Gastrocnemius medialis (tissue), 4 donors: ENCODE measurements at regions not wholly inside any gene's neighbourhood (a gene's known extent, or its start where the extent isn't known, plus 50 kb on each side); places are given as distances from the start of the nearest gene placed in this dataset.

Experiments
- ATAC-seq, 2 donors: fragments of 150-250 bp; one replicate each; pipeline ENCODE4 v1.9.1; 2016
- DNase-seq, 2 donors: peaks; one replicate each; pipeline ENCODE4 v3.0.0-alpha.2; 2019
- H3K27ac ChIP-seq, 4 donors: fragments of 200-600 bp; sonication (generic); 1 replicate in 1 of 4; 2 replicates in 3 of 4; pipeline ENCODE4 v1.5.1; 2016 to 2018; ENCODE audit warnings: mild to moderate bottlenecking in 2 of 4, moderate library complexity in 1 of 4
- H3K27me3 ChIP-seq, 3 donors: fragments of 200-600 bp; sonication (generic) in 2 of 3; 1 replicate in 1 of 3; 2 replicates in 2 of 3; pipeline versions ENCODE4 v1.5.1 to v1.6.0; 2016 to 2019; ENCODE audit warnings: mild to moderate bottlenecking in 1 of 3, moderate library complexity in 1 of 3
- H3K36me3 ChIP-seq, 2 donors: fragments of 200-600 bp; sonication (generic) in 1 of 2; one replicate each; pipeline ENCODE4 v1.5.1; 2017 to 2018
- H3K4me1 ChIP-seq, 2 donors: fragments of 200-600 bp; sonication (generic) in 1 of 2; one replicate each; pipeline ENCODE4 v1.5.1; 2016 to 2017; ENCODE audit warnings: mild to moderate bottlenecking in 2 of 2
- H3K4me3 ChIP-seq, 4 donors: fragments of 200-600 bp; sonication (generic) in 3 of 4; 1 replicate in 1 of 4; 2 replicates in 3 of 4; pipeline ENCODE4 v1.5.1; 2016 to 2019; ENCODE audit warnings: mild to moderate bottlenecking in 2 of 4
- H3K9me3 ChIP-seq, 3 donors: fragments of 200-600 bp; sonication (generic) in 2 of 3; 1 replicate in 1 of 3; 2 replicates in 2 of 3; pipeline ENCODE4 v1.5.1; 2016 to 2019
- CTCF ChIP-seq, 5 experiments: fragments of 450-650 bp in 3 of 5; fragments of 200-600 bp in 2 of 5; sonication (generic) in 2 of 5; IDR thresholded peaks in 4 of 5; conservative IDR thresholded peaks in 1 of 5; 1 replicate in 4 of 5; 2 replicates in 1 of 5; pipeline ENCODE4 v1.5.1; 2016 to 2019; ENCODE audit warnings: antibody characterized with exemption in 5 of 5, mild to moderate bottlenecking in 3 of 5, moderate library complexity in 3 of 5
- POLR2A ChIP-seq, 2 donors: fragments of 450-650 bp; IDR thresholded peaks; one replicate each; pipeline ENCODE4 v1.6.1; 2017; ENCODE audit warnings: antibody characterized with exemption in 2 of 2, mild to moderate bottlenecking in 2 of 2, moderate library complexity in 2 of 2
- in situ Hi-C, 4 donors: fragments of 200-750 bp; cut with MboI; loops; one replicate each; pipeline versions ENCODE4 v1.15.0 to v1.8.0; 2017; ENCODE audit warnings: low sequenced_read_pairs in 4 of 4
- intact Hi-C: fragments of 100-400 bp; cut with DNase I; formaldehyde crosslinking; loops from one replicate; pipeline ENCODE4 v1.15.1; 2023; ENCODE audit warnings: low total_unique reads

DNA sequence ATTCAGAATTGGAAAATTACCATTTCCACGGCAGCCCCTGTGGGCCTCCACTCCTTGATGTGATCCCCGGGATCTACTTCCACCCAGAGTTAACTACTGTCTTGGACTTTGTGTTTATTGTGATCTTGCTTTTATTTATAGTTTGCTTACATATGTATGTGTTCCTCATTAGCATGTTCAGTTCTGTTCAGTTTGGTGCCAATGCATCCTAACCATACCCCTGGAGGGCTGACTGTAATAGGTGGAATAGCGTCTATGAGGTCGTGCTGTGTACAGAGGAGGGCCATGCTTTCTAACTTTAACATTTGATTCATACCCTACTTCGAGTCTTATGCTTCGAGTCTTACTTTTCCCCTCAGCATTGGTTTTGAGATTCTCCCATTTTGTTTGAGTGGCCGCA lies 104.3 kb upstream of the SLC24A3 start:
- DNase-seq (no peak), ATAC-seq (no peak)
- H3K4me1 ChIP-seq, result no peaks in the 10 kb centered on the region
- H3K27me3 ChIP-seq, result no peaks in the 10 kb centered on the region
- no peak overlapping the region for H3K4me3 ChIP-seq
- no peak overlapping the region for H3K27ac ChIP-seq
- H3K9me3 ChIP-seq, result no peaks in the 10 kb centered on the region
- intact Hi-C loops, result no loop called here
- TF ChIP-seq CTCF (IDR thresholded peaks at IDR 0.05 in 4 of 5, conservative IDR thresholded peaks at IDR 0.05 in 1 of 5), result no peak
- TF ChIP-seq POLR2A (IDR thresholded peaks at IDR 0.05), result no peak
- H3K36me3 ChIP-seq, result no peaks in the 10 kb centered on the region
- in situ Hi-C loops, result no loop called here

GRCh38 chr20:19110285-19110684 lies 102.2 kb upstream of the SLC24A3 start:
- Histone ChIP-seq H3K4me1 (no peaks in the 10 kb centered on the region), H3K36me3 (no peaks in the 10 kb centered on the region), H3K27ac (no peak overlapping the region), H3K9me3 (no peaks in the 10 kb centered on the region), H3K27me3 (no peaks in the 10 kb centered on the region), H3K4me3 (no peak overlapping the region)
- intact Hi-C loops (no loop called here), in situ Hi-C loops (no loop called here)
- ATAC-seq, result no peak
- DNase-seq, result no peak
- no peak for TF ChIP-seq CTCF (IDR thresholded peaks at IDR 0.05 in 4 of 5, conservative IDR thresholded peaks at IDR 0.05 in 1 of 5)
- no peak for TF ChIP-seq POLR2A (IDR thresholded peaks at IDR 0.05)

DNA sequence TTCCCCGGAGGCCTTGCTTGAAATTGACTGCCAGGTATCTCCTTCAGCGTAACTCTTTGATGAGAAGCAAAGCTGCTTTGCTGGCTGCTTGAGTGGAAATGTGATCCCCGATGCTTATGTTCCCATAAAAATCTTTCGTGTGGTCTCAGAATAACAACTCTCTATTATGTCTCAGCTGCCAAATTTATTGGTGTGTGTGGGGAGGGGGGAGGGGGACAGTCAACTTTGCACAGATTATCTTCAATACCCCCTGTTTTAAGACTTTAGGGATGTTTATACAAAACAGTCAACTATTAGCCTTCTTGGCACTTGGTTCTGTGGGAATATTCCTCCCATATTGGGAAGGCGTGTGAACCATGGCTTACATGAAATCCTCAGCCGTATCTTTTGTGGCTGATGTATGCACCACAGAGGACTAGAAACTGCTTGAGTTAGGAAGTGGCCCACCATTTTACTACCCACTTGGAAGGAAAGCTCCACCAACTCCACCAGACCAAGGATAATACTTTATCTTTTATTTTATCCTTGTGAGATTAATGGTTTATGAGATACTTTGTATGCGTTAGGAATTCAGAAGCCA lies 101.5 kb upstream of the SLC24A3 start:
- no peaks in the 10 kb centered on the region for H3K9me3 ChIP-seq
- intact Hi-C loops, result no loop called here
- no peak overlapping the region for H3K27ac ChIP-seq
- H3K27me3 ChIP-seq, result no peaks in the 10 kb centered on the region
- H3K4me3 ChIP-seq, result no peak overlapping the region
- in situ Hi-C loops, result no loop called here
- no peak for ATAC-seq
- no peak for DNase-seq
- H3K36me3 ChIP-seq, result no peaks in the 10 kb centered on the region
- no peaks in the 10 kb centered on the region for H3K4me1 ChIP-seq
- no peak for TF ChIP-seq CTCF (IDR thresholded peaks at IDR 0.05 in 4 of 5, conservative IDR thresholded peaks at IDR 0.05 in 1 of 5)
- no peak for TF ChIP-seq POLR2A (IDR thresholded peaks at IDR 0.05)

GRCh38 chr20:19112828-19113227 lies 99.6 kb upstream of the SLC24A3 start:
- in situ Hi-C loops (no loop called here), intact Hi-C loops (no loop called here)
- H3K9me3 ChIP-seq, result no peaks in the 10 kb centered on the region

More at GRCh38 chr20:19112828-19113227, 99.6 kb upstream of the SLC24A3 start:
- TF ChIP-seq CTCF (IDR thresholded peaks at IDR 0.05 in 4 of 5, conservative IDR thresholded peaks at IDR 0.05 in 1 of 5), result no peak
- no peak for TF ChIP-seq POLR2A (IDR thresholded peaks at IDR 0.05)
- ATAC-seq (no peak), DNase-seq (no peak)
- no peaks in the 10 kb centered on the region for H3K4me1 ChIP-seq
- H3K4me3 ChIP-seq, result no peak overlapping the region
- no peak overlapping the region for H3K27ac ChIP-seq
- no peaks in the 10 kb centered on the region for H3K36me3 ChIP-seq
- H3K27me3 ChIP-seq, result no peaks in the 10 kb centered on the region
